A549 (cell line): ENCODE measurements at regions not wholly inside any gene's neighbourhood (a gene's known extent, or its start where the extent isn't known, plus 50 kb on each side); places are given as distances from the start of the nearest gene placed in this dataset.
A peak's percentile ranks its signal among the peaks of the same experiment; 100 is the strongest.
"Not testable (repeated sequence)": the region's sequence is repeated elsewhere in the genome, so short reads cannot be mapped to it uniquely, and the experiment has no call there.

Experiments used
- ATAC-seq, 2 experiments: fragments of 200-7000 bp in 1 of 2; fragments of >200 bp in 1 of 2; cut with Nextera tagmentation in 1 of 2; cut with Tn5 transposase in 1 of 2; 3 replicates each; pipeline versions ENCODE4 v1.8.0 to v1.9.1; 2018 to 2020; ENCODE audit warnings: mild to moderate bottlenecking in 1 of 2, moderate library complexity in 1 of 2
- CTCF ChIA-PET: fragments of 300-600 bp; sonication (Branson Sonifier 250); formaldehyde crosslinking; extraction: SDS; loops from one replicate; lab custom pipeline; 2021; ENCODE audit warnings: antibody characterized with exemption, inconsistent platforms; lab: Yijun Ruan, JAX
- POLR2A ChIA-PET: fragments of 350-600 bp; formaldehyde crosslinking; extraction: SDS; loops from one replicate; lab custom pipeline; 2021; ENCODE audit warnings: antibody characterized with exemption, inconsistent platforms; lab: Yijun Ruan, JAX
- DNase-seq, 2 experiments: peaks; one replicate each; pipeline versions ENCODE4 v3.0.0 to v3.0.0-alpha.2; 2011 to 2016; ENCODE audit warnings: low read depth in 1 of 2, low spot score in 1 of 2
- FAIRE-seq: peaks from 2 replicates; lab custom pipeline; 2011; peaks lifted over from hg19 to GRCh38; lab: Jason Lieb, UNC
- H3K27ac ChIP-seq, 2 experiments: fragments of >200 bp; sonication (Bioruptor Twin); formaldehyde crosslinking; 3 replicates each; pipeline ENCODE4 v1.5.1; 2016 to 2017
- H3K4me1 ChIP-seq: fragments of >200 bp; sonication (Bioruptor Twin); formaldehyde crosslinking; 3 replicates; pipeline ENCODE4 v1.6.1; 2016
- H3K4me2 ChIP-seq: fragments of >200 bp; sonication (Bioruptor Twin); formaldehyde crosslinking; 3 replicates; pipeline ENCODE4 v1.6.1; 2016
- H3K4me3 ChIP-seq: fragments of >200 bp; sonication (Bioruptor Twin); formaldehyde crosslinking; 3 replicates; pipeline ENCODE4 v1.5.1; 2016
- H3K9me3 ChIP-seq: fragments of >200 bp; sonication (Bioruptor Twin); formaldehyde crosslinking; 3 replicates; pipeline ENCODE4 v1.6.1; 2016
- BCL3 ChIP-seq: fragments of >200 bp; sonication (Bioruptor Twin); formaldehyde crosslinking; IDR thresholded peaks from 3 replicates; pipeline ENCODE4 v1.6.1; 2016
- CBX2 ChIP-seq: fragments of 200-600 bp; sonication (generic); IDR thresholded peaks from 2 replicates; pipeline ENCODE4 v1.6.1; 2016; ENCODE audit warnings: low read depth, mild to moderate bottlenecking, borderline replicate concordance
- CHD2 ChIP-seq: fragments of 150-350 bp; IDR thresholded peaks from 2 replicates; pipeline ENCODE4 v1.6.1; 2014; ENCODE audit warnings: low read length; ENCODE audit not compliant: partially characterized antibody
- CHD4 ChIP-seq: fragments of 200-600 bp; sonication (generic); IDR thresholded peaks from 2 replicates; pipeline ENCODE4 v1.6.1; 2016; ENCODE audit warnings: antibody characterized with exemption, mild to moderate bottlenecking, borderline replicate concordance
- EHMT2 ChIP-seq: fragments of 200-600 bp; sonication (generic); IDR thresholded peaks from 2 replicates; pipeline ENCODE4 v1.6.1; 2016; ENCODE audit warnings: antibody characterized with exemption, low read depth, mild to moderate bottlenecking, moderate library complexity
- EP300 ChIP-seq, 2 experiments: fragments of >200 bp; sonication (Bioruptor Twin); formaldehyde crosslinking; IDR thresholded peaks; 2 replicates in 1 of 2; 3 replicates in 1 of 2; pipeline ENCODE4 v1.6.1; 2016 to 2017
- FOSB ChIP-seq: fragments of 250-450 bp; sonication (Bioruptor Pico); IDR thresholded peaks from 2 replicates; pipeline ENCODE4 v1.5.0; 2020; ENCODE audit warnings: mild to moderate bottlenecking, moderate library complexity
- FOSL2 ChIP-seq, 2 experiments: fragments of 450-650 bp in 1 of 2; fragments of >200 bp in 1 of 2; sonication (Bioruptor Twin) in 1 of 2; formaldehyde crosslinking; IDR thresholded peaks; 2 replicates each; pipeline versions ENCODE4 v1.5.0 to v1.6.1; 2016 to 2020; ENCODE audit warnings: mild to moderate bottlenecking in 1 of 2, moderate library complexity in 1 of 2
- GATA3 ChIP-seq: IDR thresholded peaks from 2 replicates; pipeline ENCODE4 v1.6.1; 2012; ENCODE audit warnings: borderline replicate concordance
- KDM1A ChIP-seq: fragments of 200-600 bp; sonication (generic); IDR thresholded peaks from 2 replicates; pipeline ENCODE4 v1.6.1; 2016; ENCODE audit warnings: low read depth, mild to moderate bottlenecking
- KDM5A ChIP-seq: fragments of 200-600 bp; sonication (generic); IDR thresholded peaks from 2 replicates; pipeline ENCODE4 v1.6.1; 2016; ENCODE audit warnings: antibody characterized with exemption, mild to moderate bottlenecking
- MAFK ChIP-seq: fragments of 450-650 bp; IDR thresholded peaks from 2 replicates; pipeline ENCODE4 v1.6.1; 2014; ENCODE audit not compliant: partially characterized antibody
- MAZ ChIP-seq: fragments of 150-350 bp; IDR thresholded peaks from 2 replicates; pipeline ENCODE4 v1.6.1; 2014; ENCODE audit warnings: antibody characterized with exemption, low read depth, low read length, borderline replicate concordance
- NR3C1 ChIP-seq: fragments of >200 bp; sonication (Bioruptor Twin); formaldehyde crosslinking; IDR thresholded peaks from 3 replicates; pipeline ENCODE4 v1.6.1; 2017
- POLR2A ChIP-seq: IDR thresholded peaks from 2 replicates; pipeline ENCODE4 v1.6.1; 2012; ENCODE audit warnings: mild to moderate bottlenecking, low read length
- POLR2AphosphoS2 ChIP-seq: conservative IDR thresholded peaks from 2 replicates; pipeline ENCODE4 v1.6.1; 2012; ENCODE audit warnings: low read length, improper control_type of control experiment, inconsistent platforms
- RARB ChIP-seq: fragments of 250-450 bp; sonication (Bioruptor Pico); IDR thresholded peaks from 2 replicates; pipeline ENCODE4 v1.8.0; 2021; ENCODE audit warnings: mild to moderate bottlenecking, moderate library complexity
- RFX5 ChIP-seq: fragments of 450-650 bp; IDR thresholded peaks from 2 replicates; pipeline ENCODE4 v1.7.1; 2014; ENCODE audit warnings: antibody characterized with exemption, mild to moderate bottlenecking, moderate library complexity
- ZC3H11A ChIP-seq: fragments of 450-650 bp; IDR thresholded peaks from 2 replicates; pipeline ENCODE4 v1.6.1; 2014; ENCODE audit warnings: antibody characterized with exemption, mild to moderate bottlenecking
- WGBS: methylation state at CpG from one replicate; pipeline ENCODE4 v1.1.6; 2017; ENCODE audit errors: missing lambda C conversion rate; 5-methylcytosine and 5-hydroxymethylcytosine counted together
- TF ChIP-seq, protein P1 (sequence below): IDR thresholded peaks from 2 replicates; pipeline ENCODE4 v1.6.1; 2012
- TF ChIP-seq, protein P2 (sequence below): fragments of 150-350 bp; IDR thresholded peaks from 2 replicates; pipeline ENCODE4 v1.6.1; 2014; ENCODE audit warnings: low read depth, mild to moderate bottlenecking, low read length

- WGBS, result 96% methylated on average over 6 of the region's 6 CpGs
- ChIA-PET POLR2A (no interaction called here), CTCF (interaction anchor here (0.5 to 1.2 kb wide), 3 partner anchors 13 to 335 kb away, joined by 3 to 4 read pairs (median 3); no protein-coding TSS in a partner anchor)
- no peak for FAIRE-seq
- no peak overlapping the region for H3K4me3 ChIP-seq
- H3K4me1 ChIP-seq, result no peaks in the 10 kb centered on the region
- TF ChIP-seq MAZ (no peak), RFX5 (no peak), CHD4 (no peak), BCL3 (no peak)
- 0 out of 6 replicates have a peak overlapping the region, but pooled peaks of 1 of the 2 experiments have one; percentile 49 for H3K27ac ChIP-seq
- no peak for ATAC-seq
- no peak overlapping the region for H3K4me2 ChIP-seq
- H3K9me3 ChIP-seq, result no peaks in the 10 kb centered on the region
- no peak for DNase-seq
Measured at GRCh38 chr13:34381228-34381627, 560.8 kb upstream of the NBEA start.

- FAIRE-seq (no peak), DNase-seq (no peak), ATAC-seq (no peak)
- no peak overlapping the region for H3K4me3 ChIP-seq
- H3K4me1 ChIP-seq, result no peaks in the 10 kb centered on the region
- ChIA-PET POLR2A (no interaction called here), CTCF (no interaction called here)
- H3K27ac ChIP-seq, result no peak overlapping the region; a peak in 1 of 6 replicates
- peak; percentile 11 for TF ChIP-seq MAFK
- no peak for TF ChIP-seq FOSL2 (IDR thresholded peaks at IDR 0.05)
- no peak for TF ChIP-seq FOSL2 (CRISPR knock-in tag; IDR thresholded peaks at IDR 0.05)
- WGBS, result 96% methylated on average over 3 of the region's 3 CpGs
- no peak overlapping the region for H3K4me2 ChIP-seq
- no peaks in the 10 kb centered on the region for H3K9me3 ChIP-seq
Measured at GRCh38 chr13:34383728-34384127, 558.3 kb upstream of the NBEA start.

GRCh38 chr13:34386229-34386628, 555.8 kb upstream of the NBEA start:
- H3K4me2 ChIP-seq, POLR2A ChIA-PET, DNase-seq, H3K9me3 ChIP-seq, ATAC-seq, FAIRE-seq, H3K27ac ChIP-seq, CTCF ChIA-PET, H3K4me3 ChIP-seq, H3K4me1 ChIP-seq: not testable (repeated sequence)
- TF ChIP-seq ZC3H11A, result peak; percentile 22; the same call in 1 of the 2 replicates

DNA sequence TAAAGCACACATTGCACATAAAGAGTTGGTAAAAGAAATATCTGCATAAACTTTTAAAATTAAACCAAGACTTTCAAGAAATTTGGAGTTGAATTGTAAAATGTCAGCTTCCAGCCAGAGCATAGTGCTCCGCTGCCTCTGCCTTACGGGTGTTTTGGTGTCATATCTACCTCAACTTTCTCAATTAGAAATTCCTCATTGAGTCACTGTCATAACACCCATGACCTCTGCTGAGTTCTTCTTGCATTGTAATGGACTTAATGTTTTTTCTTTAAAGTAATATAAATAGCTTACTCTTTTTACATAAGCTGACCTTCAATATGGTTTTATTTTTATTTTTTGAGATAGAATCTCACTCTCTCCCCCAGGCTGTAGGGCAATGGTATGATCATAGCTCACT, 551.0 kb upstream of the NBEA start:
- no peak for FAIRE-seq
- no peak for ATAC-seq
- no peaks in the 10 kb centered on the region; the same call in 2 of the 3 replicates for H3K4me1 ChIP-seq
- H3K9me3 ChIP-seq, result peaks cover 15% of the 10 kb centered on the region
- H3K27ac ChIP-seq, result peak overlapping the region in 1 of 2 experiments; percentile 60; a peak in 2 of 6 replicates
- no peak for TF ChIP-seq POLR2A
- no peak for TF ChIP-seq CHD2
- TF ChIP-seq EP300 (IDR thresholded peaks at IDR 0.05), result no peak
- no peak for TF ChIP-seq NR3C1
- no peak for TF ChIP-seq KDM1A
- TF ChIP-seq CBX2, result no peak
- TF ChIP-seq FOSB (CRISPR knock-in tag), result no peak
- no peak for TF ChIP-seq RARB (CRISPR knock-in tag)
- TF ChIP-seq EHMT2, result no peak
- TF ChIP-seq, protein P1, sequence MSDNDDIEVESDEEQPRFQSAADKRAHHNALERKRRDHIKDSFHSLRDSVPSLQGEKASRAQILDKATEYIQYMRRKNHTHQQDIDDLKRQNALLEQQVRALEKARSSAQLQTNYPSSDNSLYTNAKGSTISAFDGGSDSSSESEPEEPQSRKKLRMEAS, result no peak
- TF ChIP-seq KDM5A, result no peak
- no peak for TF ChIP-seq POLR2AphosphoS2
- TF ChIP-seq, protein P2, sequence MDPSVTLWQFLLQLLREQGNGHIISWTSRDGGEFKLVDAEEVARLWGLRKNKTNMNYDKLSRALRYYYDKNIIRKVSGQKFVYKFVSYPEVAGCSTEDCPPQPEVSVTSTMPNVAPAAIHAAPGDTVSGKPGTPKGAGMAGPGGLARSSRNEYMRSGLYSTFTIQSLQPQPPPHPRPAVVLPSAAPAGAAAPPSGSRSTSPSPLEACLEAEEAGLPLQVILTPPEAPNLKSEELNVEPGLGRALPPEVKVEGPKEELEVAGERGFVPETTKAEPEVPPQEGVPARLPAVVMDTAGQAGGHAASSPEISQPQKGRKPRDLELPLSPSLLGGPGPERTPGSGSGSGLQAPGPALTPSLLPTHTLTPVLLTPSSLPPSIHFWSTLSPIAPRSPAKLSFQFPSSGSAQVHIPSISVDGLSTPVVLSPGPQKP, result no peak
- no peak for TF ChIP-seq GATA3
- no peak for TF ChIP-seq FOSL2 (IDR thresholded peaks at IDR 0.05)
- TF ChIP-seq FOSL2 (CRISPR knock-in tag; IDR thresholded peaks at IDR 0.05), result no peak
- TF ChIP-seq ZC3H11A, result no peak
- ChIA-PET CTCF (no interaction called here), POLR2A (no interaction called here)
- no peak overlapping the region for H3K4me3 ChIP-seq
- peak; percentile 3 to 10 for DNase-seq
- WGBS, result 63% methylated on average over 2 of the region's 2 CpGs
- peak overlapping the region; percentile 23; the same call in 1 of the 3 replicates for H3K4me2 ChIP-seq
